NCI-H1436 (cell line): ENCODE measurements at regions not wholly inside any gene's neighbourhood (a gene's known extent, or its start where the extent isn't known, plus 50 kb on each side); places are given as distances from the start of the nearest gene placed in this dataset.
"Not testable (repeated sequence)": the region's sequence is repeated elsewhere in the genome, so short reads cannot be mapped to it uniquely, and the experiment has no call there.

ENCODE experiments used
- DNase-seq: peaks from one replicate; lab custom pipeline; 2025; lab: John Stamatoyannopoulos, UW

GRCh38 chr7:155948845-155949244 is 136.6 kb upstream of the SHH start:
- no peak for DNase-seq

GRCh38 chr7:155948423-155948822 is 136.2 kb upstream of the SHH start:
- DNase-seq, result no peak

- DNase-seq, result no peak
Measured at GRCh38 chr7:155947051-155947450, 134.8 kb upstream of the SHH start.

- DNase-seq, result no peak
Measured at GRCh38 chr7:155945670-155946325, 133.5 kb upstream of the SHH start.

DNA sequence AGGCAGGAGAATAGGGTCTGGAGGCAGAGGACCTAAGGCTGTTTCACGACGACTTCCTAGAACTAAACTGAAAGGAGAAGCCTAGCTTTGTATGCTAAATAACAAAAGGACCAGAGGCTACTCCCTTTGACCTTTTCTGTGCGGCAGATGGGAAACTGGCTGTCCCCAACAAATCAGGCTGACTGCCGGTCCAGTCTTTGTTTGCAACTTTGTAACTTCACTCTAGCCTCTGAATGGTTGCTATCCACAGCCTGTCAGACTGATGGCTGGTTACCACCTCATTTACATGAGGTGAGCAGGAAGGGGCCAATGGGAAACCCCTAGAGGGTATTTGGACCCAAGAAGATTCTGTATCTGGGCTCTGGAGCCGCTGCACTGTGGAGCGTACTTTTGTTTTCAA is 132.6 kb upstream of the SHH start:
- DNase-seq, result no peak

DNA sequence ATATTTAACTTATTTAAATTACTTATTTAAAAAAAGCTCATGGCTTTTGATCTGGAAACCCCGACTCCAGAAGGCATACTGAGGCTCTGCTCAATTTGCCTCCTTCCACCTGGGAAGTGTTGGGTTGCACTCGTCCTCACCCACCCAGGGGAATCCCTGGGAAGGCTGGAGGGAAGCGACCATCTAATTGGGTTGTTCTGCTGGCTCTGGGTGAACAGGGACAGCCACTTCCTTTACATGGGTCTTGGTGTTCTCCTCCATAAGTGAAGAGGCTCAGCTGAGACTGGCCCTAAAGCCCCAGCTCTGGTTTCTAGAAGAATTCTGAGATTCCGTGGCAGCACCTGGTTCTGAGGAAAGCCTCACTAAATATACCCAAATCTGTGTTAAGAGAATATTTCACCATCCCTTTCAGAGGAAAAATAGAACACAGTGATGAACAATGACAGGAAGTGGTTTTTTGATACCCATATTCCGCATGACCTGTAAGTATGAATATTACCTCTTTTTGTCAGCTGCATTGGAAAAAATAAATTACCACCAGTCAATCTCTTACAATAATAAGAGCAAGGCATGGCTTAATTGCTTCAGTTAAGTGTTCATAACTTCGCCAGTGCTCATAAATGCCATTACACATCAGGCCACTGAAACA is 131.1 kb upstream of the SHH start:
- no peak for DNase-seq

GRCh38 chr7:155942226-155942950 is 130.1 kb upstream of the SHH start:
- DNase-seq, result no peak

- no peak for DNase-seq
Measured at GRCh38 chr7:155941688-155942087, 129.4 kb upstream of the SHH start.

GRCh38 chr7:155939350-155939749 is 127.1 kb upstream of the SHH start:
- no peak for DNase-seq

- DNase-seq, result no peak
Measured at GRCh38 chr7:155938129-155938528, 125.9 kb upstream of the SHH start.

- DNase-seq, result no peak
Measured at GRCh38 chr7:155935726-155936125, 123.5 kb upstream of the SHH start.

DNA sequence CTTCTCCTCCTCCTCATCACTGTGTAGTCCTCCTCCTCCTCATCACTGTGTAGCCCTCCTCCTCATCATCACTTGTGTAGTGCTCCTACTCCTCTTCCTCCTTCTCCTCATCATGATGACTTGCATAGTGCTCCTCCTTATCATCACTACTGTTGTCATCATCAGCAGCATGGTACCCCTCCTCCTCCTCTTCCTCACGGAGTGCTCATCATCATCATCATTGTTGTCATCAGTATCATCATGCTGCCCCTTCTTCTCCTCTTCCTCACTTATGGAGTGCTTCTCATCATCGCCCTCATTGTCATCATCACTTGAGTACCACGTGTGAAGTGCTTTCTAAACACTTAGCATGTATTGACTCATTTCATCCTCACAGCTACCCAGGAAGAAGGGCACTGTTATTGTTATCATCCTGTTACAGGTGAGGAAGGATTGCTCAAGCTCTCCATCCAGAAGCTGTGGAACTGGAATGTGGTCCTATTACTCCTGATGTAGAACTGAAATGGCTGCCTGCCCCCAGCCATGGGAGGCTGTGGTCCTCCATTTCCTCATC is 122.8 kb upstream of the SHH start:
- DNase-seq, result no peak

GRCh38 chr7:155932324-155932723 is 120.1 kb upstream of the SHH start:
- not testable (repeated sequence) for DNase-seq

GRCh38 chr7:155931396-155932085 is 119.3 kb upstream of the SHH start:
- no peak for DNase-seq

DNA sequence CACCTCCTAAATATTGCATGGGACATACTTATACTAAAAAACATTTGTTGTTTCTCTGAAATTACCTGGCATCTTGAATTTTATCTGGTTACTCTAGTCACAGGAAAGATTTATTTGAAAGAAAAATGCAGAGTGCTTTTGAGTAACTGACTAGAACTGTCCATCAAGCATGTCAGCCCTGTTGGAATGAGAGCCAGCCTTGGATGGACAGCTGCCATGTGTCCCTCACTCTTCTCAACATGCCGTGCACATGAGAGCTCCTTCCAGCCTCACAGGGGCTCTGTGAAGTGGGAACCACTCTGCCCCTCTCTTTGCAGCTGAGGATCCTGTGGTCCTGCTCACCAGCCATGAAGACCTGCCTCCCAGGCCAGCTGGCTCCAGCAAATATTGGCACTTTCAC is 118.3 kb upstream of the SHH start:
- no peak for DNase-seq

DNA sequence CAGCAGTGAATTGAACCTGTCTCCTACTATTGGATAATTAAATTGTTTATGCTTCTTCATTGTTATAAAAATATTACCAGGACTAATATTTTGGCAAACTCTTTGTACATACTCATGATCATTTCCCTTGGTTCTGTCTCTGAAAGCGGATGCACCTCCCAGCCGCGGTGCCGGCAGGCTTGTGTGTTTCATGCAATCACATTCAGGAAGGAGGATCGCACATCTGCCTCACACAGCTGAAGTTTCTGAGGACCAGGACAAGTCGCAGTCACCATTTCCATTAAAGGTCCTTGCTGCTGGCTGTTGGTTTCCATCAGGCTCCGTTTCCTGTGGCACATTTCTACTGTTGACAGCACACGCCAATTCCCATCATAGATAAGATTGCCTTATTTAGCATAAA is 117.8 kb upstream of the SHH start:
- no peak for DNase-seq

GRCh38 chr7:155928583-155928982 is 116.3 kb upstream of the SHH start:
- DNase-seq, result no peak

DNA sequence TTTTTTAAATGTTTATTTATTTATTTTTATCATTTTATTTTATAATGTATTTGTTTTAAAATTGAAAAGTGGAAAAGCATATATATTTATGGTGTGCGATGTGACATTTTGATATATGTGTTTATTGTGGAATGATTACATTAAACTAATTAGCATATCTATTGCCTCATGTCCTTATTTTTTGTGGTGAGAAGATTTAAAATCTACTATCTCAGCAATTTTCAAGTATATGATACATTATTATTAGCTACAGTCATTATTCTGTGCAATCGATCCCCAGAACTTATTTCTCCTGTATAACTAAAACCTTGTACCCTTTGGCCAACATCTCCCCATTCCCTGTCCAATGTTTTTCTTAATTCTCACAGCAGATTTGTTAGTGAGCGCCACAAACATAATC is 115.6 kb upstream of the SHH start:
- no peak for DNase-seq

DNA sequence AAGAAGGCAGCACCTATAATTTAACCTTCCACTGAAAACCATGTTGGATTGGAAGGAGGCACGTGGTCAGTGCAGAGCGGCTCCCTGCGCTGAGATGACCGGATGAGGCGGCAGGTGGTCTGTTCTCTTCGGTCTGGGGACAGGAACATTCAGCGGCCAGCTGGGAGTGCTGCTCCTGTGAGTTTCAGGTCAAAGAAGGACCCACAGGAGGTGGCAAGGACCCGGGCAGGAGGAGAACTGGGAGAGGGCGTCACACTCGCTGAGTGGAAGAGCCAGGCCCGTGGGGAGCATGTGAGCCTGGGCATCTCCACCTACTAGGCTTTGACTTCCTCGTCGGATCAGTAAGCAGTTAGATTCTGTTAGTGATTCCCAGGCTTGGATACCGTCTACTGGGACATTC is 113.4 kb upstream of the SHH start:
- no peak for DNase-seq

GRCh38 chr7:155922067-155922816 is 110.0 kb upstream of the SHH start:
- no peak for DNase-seq

GRCh38 chr7:155921804-155922066 is 109.5 kb upstream of the SHH start:
- no peak for DNase-seq
